OCI-LY7 (cell line): ENCODE measurements at regions not wholly inside any gene's neighbourhood (a gene's known extent, or its start where the extent isn't known, plus 50 kb on each side); places are given as distances from the start of the nearest gene placed in this dataset.

Source experiments
- BruUV-seq: library from RNA; stranded (reverse); fragments of 400-500 nt; replicated peaks from 2 replicates; lab custom pipeline; 2021; lab: Mats Ljungman, UMichigan
- CTCF ChIA-PET: fragments of 300-600 bp; sonication (Branson Sonifier 250); formaldehyde crosslinking; loops from one replicate; lab custom pipeline; 2022; ENCODE audit warnings: antibody characterized with exemption; ENCODE audit not compliant: unreplicated experiment; lab: Charles Lee
- POLR2A ChIA-PET: fragments of 300-600 bp; sonication (Branson Sonifier 250); formaldehyde crosslinking; loops from one replicate; lab custom pipeline; 2022; ENCODE audit warnings: antibody characterized with exemption; lab: Charles Lee
- DNase-seq: peaks from one replicate; pipeline ENCODE4 v3.0.0-alpha.2; 2015; ENCODE audit warnings: low spot score
- H2AFZ ChIP-seq: fragments of 200-600 bp; sonication (generic), shearing (Covaris generic); 2 replicates; pipeline ENCODE4 v1.6.1; 2014; ENCODE audit warnings: mild to moderate bottlenecking, antibody characterized with exemption, low read length, moderate library complexity
- H3K27ac ChIP-seq: fragments of 200-600 bp; sonication (generic); 2 replicates; pipeline ENCODE4 v1.5.1; 2014; ENCODE audit warnings: mixed run types, low read depth, mild to moderate bottlenecking, moderate library complexity, low read length, inconsistent platforms; ENCODE audit not compliant: poor library complexity, severe bottlenecking
- H3K36me3 ChIP-seq: fragments of 200-600 bp; sonication (generic); 2 replicates; pipeline ENCODE4 v1.6.1; 2014; ENCODE audit warnings: mild to moderate bottlenecking, antibody characterized with exemption, low read length, moderate library complexity, mixed read lengths; ENCODE audit not compliant: insufficient read depth
- H3K4me1 ChIP-seq: fragments of 200-600 bp; sonication (generic); 2 replicates; pipeline ENCODE4 v1.5.1; 2014; ENCODE audit warnings: mild to moderate bottlenecking, low read length; ENCODE audit not compliant: insufficient read depth, poor library complexity, severe bottlenecking
- H3K4me2 ChIP-seq: fragments of 200-600 bp; sonication (generic); 2 replicates; pipeline ENCODE4 v1.6.1; 2014; ENCODE audit warnings: mild to moderate bottlenecking, low read length
- H3K4me3 ChIP-seq: fragments of 200-600 bp; sonication (generic); 2 replicates; pipeline ENCODE4 v1.5.1; 2014; ENCODE audit warnings: mild to moderate bottlenecking, low read depth, low read length; ENCODE audit not compliant: poor library complexity, severe bottlenecking
- H3K79me2 ChIP-seq: fragments of 200-600 bp; sonication (generic); 2 replicates; pipeline ENCODE4 v1.6.1; 2016; ENCODE audit warnings: low read depth, mild to moderate bottlenecking, low read length, moderate library complexity, mixed read lengths; ENCODE audit not compliant: insufficient read depth
- H3K9me2 ChIP-seq: fragments of 200-600 bp; sonication (generic); 2 replicates; pipeline ENCODE4 v1.6.1; 2016; ENCODE audit warnings: mild to moderate bottlenecking, low read length, mixed read lengths; ENCODE audit not compliant: insufficient read depth
- H3K9me3 ChIP-seq: fragments of 200-600 bp; sonication (generic); 2 replicates; pipeline ENCODE4 v1.6.1; 2014; ENCODE audit warnings: mild to moderate bottlenecking, mixed run types, low read length, mixed read lengths
- H4K20me1 ChIP-seq: fragments of 200-600 bp; sonication (generic); 2 replicates; pipeline ENCODE4 v1.6.1; 2014; ENCODE audit warnings: mild to moderate bottlenecking, antibody characterized with exemption, low read length, moderate library complexity, mixed read lengths; ENCODE audit not compliant: insufficient read depth
- CTCF ChIP-seq: fragments of 200-600 bp; sonication (generic); conservative IDR thresholded peaks from 2 replicates; pipeline ENCODE4 v1.5.1; 2014; ENCODE audit warnings: mild to moderate bottlenecking, antibody characterized with exemption, low read length, moderate library complexity, mixed read lengths
- EZH2phosphoT487 ChIP-seq: fragments of 200-600 bp; sonication (generic); IDR thresholded peaks from 2 replicates; pipeline ENCODE4 v1.6.1; 2018; ENCODE audit warnings: low read depth, borderline replicate concordance, mild to moderate bottlenecking, mixed run types, antibody characterized with exemption, low read length, moderate library complexity, mixed read lengths
- intact Hi-C: fragments of 100-400 bp; cut with micrococcal nuclease; formaldehyde crosslinking; loops from one replicate; pipeline ENCODE4 v1.10.0; 2022; ENCODE audit not compliant: unreplicated experiment

GRCh38 chrX:150216716-150217115 is 146.4 kb upstream of the MAMLD1 start:
- TF ChIP-seq CTCF (no peak), EZH2phosphoT487 (no peak)
- Histone ChIP-seq H4K20me1 (no peaks in the 10 kb centered on the region), H3K4me3 (no peak overlapping the region), H3K36me3 (no peaks in the 10 kb centered on the region), H3K79me2 (no peaks in the 10 kb centered on the region), H2AFZ (no peak overlapping the region), H3K4me1 (no peaks in the 10 kb centered on the region), H3K27ac (no peak overlapping the region), H3K9me2 (no peaks in the 10 kb centered on the region), H3K4me2 (no peak overlapping the region), H3K9me3 (no peaks in the 10 kb centered on the region)
- ChIA-PET POLR2A (no interaction called here), CTCF (no interaction called here)
- DNase-seq, result no peak
- no TSS peak for BruUV-seq
- intact Hi-C loops, result no loop called here

- H2AFZ ChIP-seq, result no peak overlapping the region
- CTCF ChIA-PET, result no interaction called here
- no peaks in the 10 kb centered on the region for H3K4me1 ChIP-seq
- H3K4me3 ChIP-seq, result no peak overlapping the region
- TF ChIP-seq EZH2phosphoT487, result no peak
- no peak for TF ChIP-seq CTCF
- H4K20me1 ChIP-seq, result no peaks in the 10 kb centered on the region
- H3K9me3 ChIP-seq, result no peaks in the 10 kb centered on the region
- H3K27ac ChIP-seq, result no peak overlapping the region
- H3K79me2 ChIP-seq, result no peaks in the 10 kb centered on the region
- no peak overlapping the region for H3K4me2 ChIP-seq
- no TSS peak for BruUV-seq
- intact Hi-C loops, result no loop called here
- H3K9me2 ChIP-seq, result no peaks in the 10 kb centered on the region
- no peak for DNase-seq
- no peaks in the 10 kb centered on the region for H3K36me3 ChIP-seq
- POLR2A ChIA-PET, result no interaction called here
Measured at GRCh38 chrX:150217609-150218008, 145.5 kb upstream of the MAMLD1 start.

- H3K4me2 ChIP-seq, result no peak overlapping the region
- no peak for DNase-seq
- H4K20me1 ChIP-seq, result no peaks in the 10 kb centered on the region
- H3K4me3 ChIP-seq, result no peak overlapping the region
- no peaks in the 10 kb centered on the region for H3K9me3 ChIP-seq
- H2AFZ ChIP-seq, result no peak overlapping the region
- no peaks in the 10 kb centered on the region for H3K36me3 ChIP-seq
- no peaks in the 10 kb centered on the region for H3K79me2 ChIP-seq
- TF ChIP-seq EZH2phosphoT487 (no peak), CTCF (no peak)
- no peak overlapping the region for H3K27ac ChIP-seq
- CTCF ChIA-PET, result no interaction called here
- H3K9me2 ChIP-seq, result no peaks in the 10 kb centered on the region
- no peaks in the 10 kb centered on the region for H3K4me1 ChIP-seq
- POLR2A ChIA-PET, result no interaction called here
- intact Hi-C loops, result no loop called here
- BruUV-seq, result no TSS peak
Measured at GRCh38 chrX:150219374-150220185, 143.5 kb upstream of the MAMLD1 start.
